Naive thymus-derived CD4-positive, alpha-beta T cell (primary cell): ENCODE measurements at regions not wholly inside any gene's neighbourhood (a gene's known extent, or its start where the extent isn't known, plus 50 kb on each side); places are given as distances from the start of the nearest gene placed in this dataset.

ENCODE experiments used
- ATAC-seq: fragments of 150-1000 bp; cut with Tn5 transposase; 2 replicates; pipeline ENCODE4 v1.10.0; 2021; ENCODE audit warnings: mild to moderate bottlenecking, moderate library complexity
- CTCF ChIA-PET: fragments of 350-600 bp; sonication (Branson Sonifier 250); formaldehyde crosslinking; loops from one replicate; lab custom pipeline; 2021; ENCODE audit warnings: antibody characterized with exemption; lab: Charles Lee
- POLR2A ChIA-PET: fragments of 350-600 bp; sonication (Branson Sonifier 250); formaldehyde crosslinking; loops from one replicate; lab custom pipeline; 2021; ENCODE audit warnings: antibody characterized with exemption, inconsistent platforms; lab: Charles Lee
- DNase-seq, 9 donors: peaks; one replicate each; pipeline versions ENCODE4 v3.0.0 to v3.0.0-alpha.2; 2020 to 2022; ENCODE audit warnings: mixed read lengths in 1 of 9
- H3K27ac ChIP-seq: one replicate; pipeline ENCODE4 v1.7.0; 2013; ENCODE audit warnings: mild to moderate bottlenecking, low read depth, low read length, moderate library complexity
- H3K27me3 ChIP-seq, 2 donors: one replicate each; pipeline ENCODE4 v1.7.0; 2013; ENCODE audit warnings: low read length in 2 of 2, mild to moderate bottlenecking in 2 of 2, moderate library complexity in 2 of 2; ENCODE audit not compliant: control insufficient read depth in 2 of 2, insufficient read depth in 2 of 2
- H3K36me3 ChIP-seq, 3 experiments: 1 replicate in 2 of 3; 2 replicates in 1 of 3; pipeline ENCODE4 v1.7.0; 2013; ENCODE audit warnings: low read length in 3 of 3, mild to moderate bottlenecking in 3 of 3, moderate library complexity in 1 of 3; ENCODE audit not compliant: insufficient read depth in 3 of 3, control insufficient read depth in 2 of 3
- H3K4me1 ChIP-seq, 2 donors: one replicate each; pipeline ENCODE4 v1.7.0; 2013; ENCODE audit warnings: low read length in 2 of 2, mild to moderate bottlenecking in 2 of 2, moderate library complexity in 1 of 2; ENCODE audit not compliant: control insufficient read depth in 2 of 2, insufficient read depth in 2 of 2
- H3K4me3 ChIP-seq: 2 replicates; pipeline ENCODE4 v1.7.0; 2013; ENCODE audit warnings: mild to moderate bottlenecking, low read length
- H3K9me3 ChIP-seq, 3 experiments: 1 replicate in 2 of 3; 2 replicates in 1 of 3; pipeline ENCODE4 v1.7.0; 2013; ENCODE audit warnings: low read length in 3 of 3; ENCODE audit not compliant: control insufficient read depth in 2 of 3
- H3K27ac Mint-ChIP-seq, 9 donors: one replicate each; pipeline ENCODE4 v1.8.0; 2020 to 2022; ENCODE audit warnings: mixed read lengths in 9 of 9, mild to moderate bottlenecking in 8 of 9, moderate library complexity in 5 of 9, inconsistent platforms in 2 of 9
- H3K27me3 Mint-ChIP-seq, 5 donors: one replicate each; pipeline ENCODE4 v1.8.0; 2021 to 2022; ENCODE audit warnings: mixed read lengths in 5 of 5, mild to moderate bottlenecking in 1 of 5
- H3K36me3 Mint-ChIP-seq, 5 donors: one replicate each; pipeline ENCODE4 v1.8.0; 2020 to 2022; ENCODE audit warnings: mixed read lengths in 5 of 5, mild to moderate bottlenecking in 3 of 5, inconsistent platforms in 1 of 5
- H3K4me1 Mint-ChIP-seq, 7 donors: one replicate each; pipeline ENCODE4 v1.8.0; 2020 to 2022; ENCODE audit warnings: mixed read lengths in 7 of 7, mild to moderate bottlenecking in 3 of 7, inconsistent platforms in 1 of 7
- H3K4me3 Mint-ChIP-seq, 10 donors: one replicate each; pipeline ENCODE4 v1.8.0; 2020 to 2022; ENCODE audit warnings: mild to moderate bottlenecking in 10 of 10, mixed read lengths in 10 of 10, moderate library complexity in 6 of 10, inconsistent platforms in 2 of 10
- H3K9me3 Mint-ChIP-seq, 11 donors: one replicate each; pipeline ENCODE4 v1.8.0; 2020 to 2022; ENCODE audit warnings: mixed read lengths in 11 of 11, mild to moderate bottlenecking in 4 of 11, inconsistent platforms in 1 of 11, moderate library complexity in 1 of 11
- intact Hi-C, 2 donors: fragments of 100-400 bp; cut with micrococcal nuclease; formaldehyde crosslinking; loops; one replicate each; pipeline ENCODE4 v1.15.1; 2023

- no peak for DNase-seq
- peaks cover 0 to 24% (median 21%) of the 10 kb centered on the region in 5 donors for H3K36me3 Mint-ChIP-seq
- CTCF ChIA-PET = no interaction called here
- Histone ChIP-seq H3K36me3 (peaks cover 0 to 5% (median 0%) of the 10 kb centered on the region in 3 experiments), H3K4me3 (peak overlapping the region; percentile 92), H3K4me1 (peaks cover 15 to 18% of the 10 kb centered on the region in 2 donors), H3K9me3 (no peaks in the 10 kb centered on the region), H3K27ac (peak overlapping the region; percentile 75), H3K27me3 (no peaks in the 10 kb centered on the region)
- H3K4me1 Mint-ChIP-seq = peaks cover 12 to 50% (median 40%) of the 10 kb centered on the region in 7 donors
- POLR2A ChIA-PET = interaction anchor here (2.1 kb wide), 1 partner anchor 1814 kb away, joined by 12 read pairs; the partner anchor contains the start of gene POP4
- peak overlapping the region; percentile 89 to 96 (median 93) for H3K27ac Mint-ChIP-seq
- H3K4me3 Mint-ChIP-seq = peak overlapping the region; percentile 89 to 99 (median 94)
- intact Hi-C loops = loop anchor here in 1 of 2 donors (5.0 to 10.0 kb wide), 2 partner anchors 1420 to 1812 kb away; partner anchors contain the start of genes POP4 and UQCRFS1
- no peak for ATAC-seq
- H3K9me3 Mint-ChIP-seq = peaks cover 0 to 10% (median 1%) of the 10 kb centered on the region in 11 donors
- H3K27me3 Mint-ChIP-seq = no peaks in the 10 kb centered on the region
Measured at GRCh38 chr19:27792576-27793127, 1420.3 kb downstream of the UQCRFS1 start.

GRCh38 chr19:27780367-27781075 lies 1432.4 kb downstream of the UQCRFS1 start:
- Histone ChIP-seq H3K4me1 (no peaks in the 10 kb centered on the region), H3K27ac (no peak overlapping the region), H3K4me3 (no peak overlapping the region), H3K9me3 (peaks cover 0 to 17% (median 3%) of the 10 kb centered on the region in 3 experiments), H3K36me3 (peaks cover 0 to 8% (median 0%) of the 10 kb centered on the region in 3 experiments), H3K27me3 (no peaks in the 10 kb centered on the region)
- no peaks in the 10 kb centered on the region for H3K27me3 Mint-ChIP-seq
- H3K4me3 Mint-ChIP-seq = no peak overlapping the region
- peaks cover 3 to 53% (median 34%) of the 10 kb centered on the region in 11 donors for H3K9me3 Mint-ChIP-seq
- peaks cover 0 to 9% (median 3%) of the 10 kb centered on the region in 7 donors for H3K4me1 Mint-ChIP-seq
- ATAC-seq = no peak
- H3K36me3 Mint-ChIP-seq = peaks cover 30 to 85% (median 72%) of the 10 kb centered on the region in 5 donors
- H3K27ac Mint-ChIP-seq = no peak overlapping the region
- CTCF ChIA-PET = no interaction called here
- POLR2A ChIA-PET = interaction anchor here (0.6 kb wide), 1 partner anchor 243 kb away, joined by 3 read pairs; no protein-coding TSS in a partner anchor
- intact Hi-C loops = no loop called here
- DNase-seq = no peak

DNA sequence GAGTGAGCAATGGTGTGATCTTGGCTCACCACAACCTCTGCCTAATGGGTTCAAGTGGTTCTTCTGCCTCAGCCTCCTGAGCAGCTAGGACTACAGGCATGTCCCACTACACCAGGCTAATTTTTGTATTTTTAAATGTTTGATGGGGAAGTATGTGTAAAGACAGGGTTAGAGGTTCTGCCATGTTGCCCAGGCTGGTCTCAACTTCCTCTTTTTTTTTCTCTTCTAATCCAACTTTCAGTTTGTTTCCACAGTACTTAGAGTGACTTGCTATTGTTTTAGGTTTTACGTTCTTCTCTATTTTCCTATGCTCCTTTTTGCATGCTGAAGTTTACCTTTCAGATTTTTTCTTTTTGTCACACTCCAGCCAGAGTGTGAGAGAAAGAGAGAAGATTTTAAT lies 1433.0 kb downstream of the UQCRFS1 start:
- Histone ChIP-seq H3K4me3 (no peak overlapping the region), H3K9me3 (peaks cover 0 to 19% (median 3%) of the 10 kb centered on the region in 3 experiments), H3K36me3 (peaks cover 0 to 8% (median 0%) of the 10 kb centered on the region in 3 experiments), H3K4me1 (no peaks in the 10 kb centered on the region), H3K27me3 (no peaks in the 10 kb centered on the region), H3K27ac (no peak overlapping the region)
- CTCF ChIA-PET = no interaction called here
- DNase-seq (no peak), ATAC-seq (peak; percentile 54)
- H3K27ac Mint-ChIP-seq = no peak overlapping the region
- peaks cover 33 to 85% (median 72%) of the 10 kb centered on the region in 5 donors for H3K36me3 Mint-ChIP-seq
- H3K4me1 Mint-ChIP-seq = peaks cover 0 to 9% (median 1%) of the 10 kb centered on the region in 7 donors
- H3K27me3 Mint-ChIP-seq = no peaks in the 10 kb centered on the region
- POLR2A ChIA-PET = interaction anchor here (0.6 kb wide), 1 partner anchor 243 kb away, joined by 3 read pairs; no protein-coding TSS in a partner anchor
- H3K9me3 Mint-ChIP-seq = peaks cover 6 to 59% (median 40%) of the 10 kb centered on the region in 11 donors
- no peak overlapping the region for H3K4me3 Mint-ChIP-seq
- intact Hi-C loops = no loop called here

DNA sequence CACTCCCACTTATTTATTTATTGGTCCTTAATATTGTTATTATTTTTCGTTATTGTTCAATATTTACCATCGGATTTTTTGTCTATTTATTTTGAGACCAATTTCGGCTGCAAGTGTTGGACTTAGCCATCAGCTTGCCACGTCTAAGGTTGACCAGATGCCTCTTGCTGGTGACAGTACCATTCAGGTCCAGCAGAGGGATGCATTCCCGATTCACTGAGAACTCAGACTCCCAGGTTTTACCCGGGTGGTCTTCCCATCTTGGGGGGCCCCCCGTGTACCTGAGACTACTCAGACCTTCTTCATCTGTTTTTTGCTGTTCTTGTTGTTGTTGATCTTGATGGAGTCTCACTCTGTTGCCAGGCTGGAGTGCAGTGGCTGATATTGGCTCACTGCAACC lies 1435.2 kb downstream of the UQCRFS1 start:
- ChIA-PET CTCF (no interaction called here), POLR2A (no interaction called here)
- peaks cover 14 to 81% (median 59%) of the 10 kb centered on the region in 11 donors for H3K9me3 Mint-ChIP-seq
- Histone ChIP-seq H3K9me3 (peaks cover 0 to 40% (median 13%) of the 10 kb centered on the region in 3 experiments), H3K4me1 (no peaks in the 10 kb centered on the region), H3K27ac (no peak overlapping the region), H3K27me3 (no peaks in the 10 kb centered on the region), H3K36me3 (peaks cover 0 to 8% (median 0%) of the 10 kb centered on the region in 3 experiments), H3K4me3 (no peak overlapping the region)
- intact Hi-C loops = no loop called here
- no peak for DNase-seq
- peak overlapping the region in 1 of 10 donors; percentile 12 for H3K4me3 Mint-ChIP-seq
- ATAC-seq = no peak
- H3K36me3 Mint-ChIP-seq = peaks cover 29 to 88% (median 78%) of the 10 kb centered on the region in 5 donors
- H3K4me1 Mint-ChIP-seq = peaks cover 0 to 9% (median 0%) of the 10 kb centered on the region in 7 donors
- H3K27ac Mint-ChIP-seq = no peak overlapping the region
- H3K27me3 Mint-ChIP-seq = no peaks in the 10 kb centered on the region

DNA sequence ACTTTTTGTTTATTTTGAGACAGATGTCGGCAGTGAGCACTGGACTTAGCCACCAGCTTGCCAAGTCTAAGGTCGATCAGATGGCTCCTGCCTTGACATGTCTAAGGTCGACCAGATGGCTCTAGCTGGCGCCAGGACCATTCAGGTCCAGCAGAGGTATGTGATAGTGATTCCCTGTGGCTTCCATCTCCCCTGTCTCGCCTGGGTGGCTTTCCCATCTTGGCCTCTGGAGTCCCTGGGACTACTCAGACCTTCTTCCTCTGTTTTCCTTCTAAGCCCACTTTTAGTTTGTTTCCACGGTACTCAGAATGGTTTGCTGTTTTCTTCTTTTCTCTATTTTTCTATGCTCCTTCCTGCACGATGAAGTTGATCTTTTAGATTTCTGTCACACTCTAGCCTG lies 1435.7 kb downstream of the UQCRFS1 start:
- H3K36me3 Mint-ChIP-seq = peaks cover 32 to 88% (median 78%) of the 10 kb centered on the region in 5 donors
- ChIA-PET CTCF (no interaction called here), POLR2A (no interaction called here)
- no peak for ATAC-seq
- H3K4me3 Mint-ChIP-seq = no peak overlapping the region
- no peak overlapping the region for H3K4me3 ChIP-seq
- H3K27me3 ChIP-seq = no peaks in the 10 kb centered on the region
- peaks cover 14 to 86% (median 62%) of the 10 kb centered on the region in 11 donors for H3K9me3 Mint-ChIP-seq
- H3K4me1 Mint-ChIP-seq = peaks cover 0 to 9% (median 0%) of the 10 kb centered on the region in 7 donors
- no peaks in the 10 kb centered on the region for H3K4me1 ChIP-seq
- intact Hi-C loops = no loop called here
- no peaks in the 10 kb centered on the region for H3K27me3 Mint-ChIP-seq
- no peak overlapping the region for H3K27ac ChIP-seq
- DNase-seq = no peak
- no peak overlapping the region for H3K27ac Mint-ChIP-seq
- H3K9me3 ChIP-seq = peaks cover 0 to 45% (median 13%) of the 10 kb centered on the region in 3 experiments
- peaks cover 0 to 8% (median 0%) of the 10 kb centered on the region in 3 experiments for H3K36me3 ChIP-seq

- intact Hi-C loops = no loop called here
- no peak for ATAC-seq
- ChIA-PET CTCF (no interaction called here), POLR2A (no interaction called here)
- Mint-ChIP-seq H3K27ac (no peak overlapping the region), H3K36me3 (peaks cover 35 to 92% (median 80%) of the 10 kb centered on the region in 5 donors), H3K4me1 (peaks cover 0 to 9% (median 0%) of the 10 kb centered on the region in 7 donors), H3K9me3 (peaks cover 18 to 93% (median 70%) of the 10 kb centered on the region in 11 donors), H3K27me3 (no peaks in the 10 kb centered on the region), H3K4me3 (no peak overlapping the region)
- H3K4me3 ChIP-seq = no peak overlapping the region
- H3K4me1 ChIP-seq = no peaks in the 10 kb centered on the region
- peaks cover 0 to 51% (median 13%) of the 10 kb centered on the region in 3 experiments for H3K9me3 ChIP-seq
- H3K36me3 ChIP-seq = peaks cover 0 to 8% (median 0%) of the 10 kb centered on the region in 3 experiments
- H3K27ac ChIP-seq = no peak overlapping the region
- H3K27me3 ChIP-seq = no peaks in the 10 kb centered on the region
- no peak for DNase-seq
Measured at GRCh38 chr19:27776524-27776923, 1436.4 kb downstream of the UQCRFS1 start.
